Activated CD8-positive, alpha-beta T cell treated with anti-CD3 and anti-CD28 coated beads for 36 hours (primary cell): ENCODE measurements at regions not wholly inside any gene's neighbourhood (a gene's known extent, or its start where the extent isn't known, plus 50 kb on each side); places are given as distances from the start of the nearest gene placed in this dataset.

Experiments used
- ATAC-seq: fragments of 200-7000 bp; cut with Tn5 transposase; one replicate; pipeline ENCODE4 v1.10.0; 2021; ENCODE audit warnings: mild to moderate bottlenecking, moderate library complexity
- CTCF ChIA-PET: fragments of 350-600 bp; sonication (Branson Sonifier 250); formaldehyde crosslinking; loops from one replicate; lab custom pipeline; 2021; ENCODE audit warnings: antibody characterized with exemption; lab: Charles Lee
- POLR2A ChIA-PET: fragments of 350-600 bp; sonication (Branson Sonifier 250); formaldehyde crosslinking; loops from one replicate; lab custom pipeline; 2021; ENCODE audit warnings: antibody characterized with exemption; lab: Charles Lee
- DNase-seq: peaks from one replicate; pipeline ENCODE4 v3.0.0-alpha.2; 2020
- H3K27ac Mint-ChIP-seq: one replicate; pipeline ENCODE4 v1.8.0; 2021; ENCODE audit warnings: mild to moderate bottlenecking, mixed read lengths
- H3K27me3 Mint-ChIP-seq: one replicate; pipeline ENCODE4 v1.8.0; 2021; ENCODE audit warnings: mixed read lengths
- H3K36me3 Mint-ChIP-seq: one replicate; pipeline ENCODE4 v1.8.0; 2021; ENCODE audit warnings: low read depth, mixed read lengths
- H3K4me1 Mint-ChIP-seq: one replicate; pipeline ENCODE4 v1.8.0; 2021; ENCODE audit warnings: low read depth, mixed read lengths
- H3K4me3 Mint-ChIP-seq: one replicate; pipeline ENCODE4 v1.8.0; 2021; ENCODE audit warnings: mild to moderate bottlenecking, moderate library complexity, mixed read lengths
- H3K9me3 Mint-ChIP-seq: one replicate; pipeline ENCODE4 v1.8.0; 2021; ENCODE audit warnings: mixed read lengths
- CTCF ChIP-seq: fragments of 200-600 bp; IDR thresholded peaks from one replicate; pipeline ENCODE4 v1.8.0; 2022; ENCODE audit warnings: antibody characterized with exemption, mild to moderate bottlenecking
- intact Hi-C: fragments of 100-400 bp; cut with micrococcal nuclease; formaldehyde crosslinking; loops from one replicate; pipeline ENCODE4 v1.10.0; 2022

DNA sequence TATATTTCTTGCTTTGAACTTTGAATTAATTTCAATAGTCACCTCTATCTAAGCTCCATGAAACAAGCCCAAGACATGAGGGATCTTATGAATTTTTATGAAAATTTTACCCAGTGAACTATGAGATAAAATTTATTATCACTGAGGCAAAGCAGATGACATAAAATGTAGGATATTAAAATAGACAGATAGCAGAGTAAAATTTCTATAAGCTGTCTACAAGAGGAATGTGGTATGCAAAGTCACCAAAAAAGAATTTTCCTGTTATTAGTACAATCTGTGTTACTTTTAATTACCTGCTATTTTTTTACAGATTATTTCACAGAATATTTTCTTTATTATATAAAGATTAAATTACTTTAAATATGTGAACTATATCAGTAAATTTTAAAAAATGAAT, 2312.6 kb downstream of the PCDH9 start:
- H3K4me1 Mint-ChIP-seq: no peaks in the 10 kb centered on the region

GRCh38 chr13:64912141-64912540, 2318.0 kb downstream of the PCDH9 start:
- intact Hi-C loops: no loop called here
- ChIA-PET CTCF (no interaction called here), POLR2A (no interaction called here)
- DNase-seq (no peak), ATAC-seq (no peak)
- Mint-ChIP-seq H3K27me3 (no peaks in the 10 kb centered on the region), H3K9me3 (peaks cover 21% of the 10 kb centered on the region), H3K27ac (no peak overlapping the region), H3K4me3 (no peak overlapping the region), H3K4me1 (no peaks in the 10 kb centered on the region), H3K36me3 (no peaks in the 10 kb centered on the region)
- TF ChIP-seq CTCF: no peak

More for the DNA sequence above, 2312.6 kb downstream of the PCDH9 start:
- ChIA-PET POLR2A (no interaction called here), CTCF (interaction anchor here (0.6 kb wide), 1 partner anchor 571 kb away, joined by 3 read pairs; no protein-coding TSS in a partner anchor)
- ATAC-seq (no peak), DNase-seq (no peak)
- TF ChIP-seq CTCF: no peak
- Mint-ChIP-seq H3K36me3 (no peaks in the 10 kb centered on the region), H3K9me3 (peaks cover 12% of the 10 kb centered on the region), H3K27me3 (no peaks in the 10 kb centered on the region), H3K27ac (no peak overlapping the region), H3K4me3 (no peak overlapping the region)
- intact Hi-C loops: no loop called here

DNA sequence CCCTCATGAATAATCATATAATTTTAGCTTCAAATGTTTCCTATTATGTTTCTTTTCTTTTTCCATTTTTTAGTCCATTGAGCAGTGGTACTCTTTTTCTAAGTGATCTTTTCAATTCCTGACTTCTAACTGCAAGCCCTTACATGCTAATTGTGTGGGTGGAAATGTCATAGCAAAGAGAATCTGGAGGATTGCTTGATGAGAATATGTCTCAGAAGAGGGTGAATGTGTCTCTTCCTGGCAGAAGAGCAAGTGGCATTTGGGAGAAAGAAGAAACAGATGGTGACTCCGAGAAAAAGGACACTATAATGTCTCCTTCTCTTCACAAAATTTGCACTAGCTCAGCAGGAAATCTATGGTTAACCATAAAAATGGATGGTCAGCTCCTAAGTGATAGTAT, 2320.0 kb downstream of the PCDH9 start:
- Mint-ChIP-seq H3K36me3 (no peaks in the 10 kb centered on the region), H3K27ac (no peak overlapping the region), H3K27me3 (no peaks in the 10 kb centered on the region), H3K4me1 (no peaks in the 10 kb centered on the region), H3K9me3 (peaks cover 29% of the 10 kb centered on the region), H3K4me3 (no peak overlapping the region)
- CTCF ChIA-PET: no interaction called here
- ATAC-seq: no peak
- no peak for TF ChIP-seq CTCF
- POLR2A ChIA-PET: no interaction called here
- intact Hi-C loops: no loop called here
- DNase-seq: no peak

DNA sequence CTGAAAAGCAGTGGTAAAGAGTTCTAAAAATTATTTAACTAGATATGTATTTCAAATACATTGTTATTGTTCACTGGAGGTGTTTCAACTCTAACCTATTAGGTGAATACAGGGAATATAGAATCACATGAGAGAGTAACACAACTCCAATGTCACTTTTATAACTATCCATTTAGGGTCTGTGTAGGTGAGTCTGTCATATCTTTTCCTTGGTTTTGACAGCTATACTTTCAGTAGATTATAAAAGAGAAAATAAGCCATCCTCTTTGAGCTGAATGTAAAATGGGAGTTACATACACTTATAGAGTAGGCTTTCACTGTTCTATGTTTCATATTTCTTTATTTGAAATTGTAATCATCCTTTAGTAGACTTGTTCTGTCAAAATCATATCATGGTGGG, 2321.0 kb downstream of the PCDH9 start:
- no peak overlapping the region for H3K27ac Mint-ChIP-seq
- no peak for TF ChIP-seq CTCF
- H3K4me3 Mint-ChIP-seq: no peak overlapping the region
- ATAC-seq (no peak), DNase-seq (no peak)
- intact Hi-C loops: no loop called here
- ChIA-PET CTCF (no interaction called here), POLR2A (no interaction called here)
- H3K4me1 Mint-ChIP-seq: no peaks in the 10 kb centered on the region
- H3K9me3 Mint-ChIP-seq: peaks cover 31% of the 10 kb centered on the region
- H3K36me3 Mint-ChIP-seq: no peaks in the 10 kb centered on the region
- H3K27me3 Mint-ChIP-seq: no peaks in the 10 kb centered on the region

- ATAC-seq: no peak
- TF ChIP-seq CTCF: no peak
- Mint-ChIP-seq H3K27ac (no peak overlapping the region), H3K36me3 (no peaks in the 10 kb centered on the region), H3K4me1 (no peaks in the 10 kb centered on the region), H3K9me3 (peaks cover 14% of the 10 kb centered on the region), H3K27me3 (no peaks in the 10 kb centered on the region), H3K4me3 (no peak overlapping the region)
- DNase-seq: no peak
- ChIA-PET POLR2A (no interaction called here), CTCF (no interaction called here)
- intact Hi-C loops: no loop called here
Measured at GRCh38 chr13:64900039-64900438, 2330.1 kb downstream of the PCDH9 start.
